ENCODE measurements at regions not wholly inside any gene's neighbourhood (a gene's known extent, or its start where the extent isn't known, plus 50 kb on each side); places are given as distances from the start of the nearest gene placed in this dataset.

DNA sequence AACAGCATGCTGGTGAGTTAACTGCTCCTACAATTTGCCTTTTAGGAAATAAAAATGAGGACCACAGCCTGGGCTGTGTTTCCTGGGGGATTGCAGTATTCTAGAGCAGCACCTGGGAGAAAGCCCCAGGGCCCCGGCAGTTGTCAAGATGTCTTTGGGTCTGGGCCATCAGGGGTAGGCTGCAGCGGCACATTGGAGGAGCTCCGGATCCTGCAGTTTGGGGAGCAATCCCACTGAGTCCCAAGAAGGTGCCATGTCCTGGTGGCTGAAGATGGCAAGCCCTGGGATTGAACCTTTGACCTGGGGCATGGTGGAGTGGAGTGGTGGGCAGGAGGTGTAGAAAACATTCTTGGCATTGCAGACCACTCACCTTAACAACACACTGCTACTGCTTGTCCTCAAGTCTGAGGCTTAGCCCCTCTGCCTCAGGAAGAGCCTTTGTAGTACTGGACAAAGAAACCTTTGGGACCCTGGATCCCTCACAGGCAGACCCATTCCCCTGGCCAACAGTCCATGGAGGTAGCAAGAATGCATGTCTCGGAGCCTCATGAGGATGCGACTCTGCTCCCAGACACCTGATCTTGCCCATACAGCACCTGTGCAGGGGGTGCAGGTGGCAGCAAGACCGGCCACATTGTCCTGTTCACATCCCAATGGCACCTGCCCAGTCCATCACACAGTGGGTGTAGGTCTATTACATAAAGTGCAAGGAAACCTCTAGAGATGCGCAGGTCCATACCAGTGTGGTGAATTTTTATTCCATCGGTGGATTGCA lies 159.1 kb upstream of the IRX2 start:
- no peak for DNase-seq (ENCODE audit: low spot score)

DNA sequence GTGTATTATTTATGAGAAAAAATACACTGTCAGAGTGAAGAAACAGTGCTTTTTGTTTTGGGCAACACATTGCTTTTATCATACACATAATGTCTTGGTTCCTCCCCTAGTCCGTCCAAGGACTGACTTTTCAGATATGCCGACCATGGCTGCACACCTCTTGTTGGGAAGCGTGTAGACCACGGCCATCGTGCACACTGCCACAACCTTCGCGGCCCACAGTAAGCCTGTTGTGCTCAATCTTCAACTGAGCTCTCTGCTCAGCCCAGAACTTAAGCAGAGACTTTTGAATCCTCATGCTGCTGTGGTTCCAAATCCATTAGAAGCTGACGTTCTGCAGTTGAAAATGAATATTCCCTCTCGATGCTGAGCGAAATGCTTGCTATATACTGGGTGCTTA lies 157.6 kb upstream of the IRX2 start:
- no peak for DNase-seq (ENCODE audit: low spot score)

- DNase-seq (ENCODE audit: low spot score): no peak
These were observed 156.6 kb upstream of the IRX2 start for GRCh38 chr5:2908086-2908485.

- no peak for DNase-seq (ENCODE audit: low spot score)
These were observed 155.0 kb upstream of the IRX2 start for GRCh38 chr5:2906302-2907090.

DNA sequence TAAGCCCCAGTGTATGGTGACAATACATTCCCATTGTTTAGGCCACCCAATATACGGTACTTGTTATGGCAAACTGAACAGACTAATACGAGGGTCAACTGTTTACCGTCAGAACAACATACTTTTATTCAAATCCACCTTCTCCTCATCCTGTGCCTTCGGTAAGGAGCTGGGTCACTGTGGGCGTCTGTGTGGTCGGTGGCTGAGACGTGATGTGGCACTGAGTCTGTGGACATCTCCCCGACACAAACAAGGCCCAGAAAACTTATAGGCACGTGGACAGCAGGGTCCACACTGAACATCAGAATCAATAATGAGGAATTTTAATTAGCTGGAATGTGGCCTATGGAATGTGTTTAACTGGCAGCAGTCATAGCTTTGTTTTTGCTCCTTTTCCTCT lies 154.3 kb upstream of the IRX2 start:
- no peak for DNase-seq (ENCODE audit: low spot score)

- no peak for DNase-seq (ENCODE audit: low spot score)
These were observed 153.5 kb upstream of the IRX2 start for GRCh38 chr5:2904956-2905355.

GRCh38 chr5:2904399-2904798 lies 152.9 kb upstream of the IRX2 start:
- no peak for DNase-seq (ENCODE audit: low spot score)

GRCh38 chr5:2903451-2904395 lies 152.2 kb upstream of the IRX2 start:
- DNase-seq (ENCODE audit: low spot score): no peak

- DNase-seq (ENCODE audit: low spot score): no peak
These were observed 151.3 kb upstream of the IRX2 start for GRCh38 chr5:2902742-2903297.

DNA sequence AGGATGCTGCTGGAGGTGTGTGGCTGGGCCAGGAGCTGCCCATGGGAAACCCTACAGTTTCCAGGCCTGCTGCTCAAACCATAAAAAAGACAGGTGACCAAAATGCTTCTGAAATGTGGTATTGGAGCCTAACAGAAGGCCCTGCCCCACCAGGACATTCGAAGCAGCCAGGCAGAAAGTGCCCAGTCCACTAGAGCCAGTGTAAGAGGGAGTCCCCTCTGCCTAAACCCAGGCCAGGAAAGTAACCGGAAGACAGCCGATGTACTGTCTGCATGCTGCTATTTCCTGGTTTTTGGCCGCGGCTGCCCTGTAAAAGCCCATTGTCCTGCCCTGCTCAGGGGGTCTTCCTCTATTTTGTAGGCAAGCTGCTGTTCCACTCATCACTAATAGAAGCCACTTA lies 150.7 kb upstream of the IRX2 start:
- DNase-seq (ENCODE audit: low spot score): no peak

GRCh38 chr5:2901511-2901910 lies 150.0 kb upstream of the IRX2 start:
- DNase-seq (ENCODE audit: low spot score): no peak

DNA sequence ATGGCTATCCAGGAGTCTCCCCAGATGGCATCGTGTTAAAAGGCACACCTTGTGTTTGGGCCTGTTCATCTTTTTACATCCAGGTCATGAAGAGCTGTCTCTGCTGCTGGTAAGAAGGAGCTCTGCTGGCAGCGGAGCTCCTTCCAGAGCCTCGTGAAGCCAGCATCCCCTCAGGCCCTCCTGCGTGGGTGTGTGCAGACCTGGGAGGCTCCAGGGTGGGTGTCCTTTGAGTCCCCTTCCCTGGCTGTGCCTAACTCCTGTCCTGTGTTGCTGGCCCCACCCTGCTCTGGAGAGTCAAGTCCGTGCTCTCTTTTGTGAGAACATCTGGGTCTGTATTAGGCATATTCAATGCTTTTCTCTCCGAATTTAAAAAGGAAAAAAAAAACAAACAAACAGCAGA lies 149.6 kb upstream of the IRX2 start:
- DNase-seq (ENCODE audit: low spot score): no peak

DNA sequence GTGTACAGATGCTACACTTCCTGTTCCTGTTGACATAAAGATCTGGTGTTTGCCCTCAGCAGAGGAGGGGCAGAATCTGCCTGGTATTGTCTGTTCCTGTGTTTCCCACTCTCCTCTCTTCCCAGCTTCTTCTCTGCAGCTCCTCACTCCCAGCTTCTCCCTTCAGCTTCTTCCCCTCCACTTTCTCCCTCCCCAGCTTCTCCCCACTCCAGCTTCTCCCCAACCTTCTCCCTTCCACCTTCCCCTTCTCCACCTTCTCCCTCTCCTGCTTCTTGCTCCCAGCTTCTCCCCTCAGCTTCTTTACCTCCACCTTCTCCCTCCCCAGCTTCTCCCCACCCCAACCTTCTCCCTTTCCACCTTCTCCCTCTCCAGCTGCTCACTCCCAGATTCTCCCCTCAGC lies 148.9 kb upstream of the IRX2 start:
- DNase-seq (ENCODE audit: low spot score): no peak

DNA sequence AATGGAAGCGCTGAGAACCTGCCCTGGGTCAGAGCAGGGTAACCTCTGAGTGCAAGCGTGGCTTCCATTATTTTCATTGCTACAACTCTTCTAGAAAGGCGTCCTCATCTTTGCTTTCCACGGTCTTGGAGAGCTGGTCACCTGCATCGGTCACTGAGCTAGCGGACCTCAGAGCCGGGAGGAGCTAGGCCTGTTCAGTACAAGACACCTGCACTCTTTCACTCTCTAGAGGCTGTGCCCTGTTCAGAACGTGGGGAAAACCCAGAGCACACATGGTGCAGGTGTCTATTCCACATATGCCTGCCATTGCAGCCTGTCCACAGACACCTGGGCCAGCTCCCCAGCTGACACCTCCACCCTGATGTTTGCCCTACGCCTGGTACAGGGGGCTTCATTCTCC lies 147.8 kb upstream of the IRX2 start:
- no peak for DNase-seq (ENCODE audit: low spot score)

GRCh38 chr5:2898661-2899060 lies 147.2 kb upstream of the IRX2 start:
- DNase-seq (ENCODE audit: low spot score): no peak

DNA sequence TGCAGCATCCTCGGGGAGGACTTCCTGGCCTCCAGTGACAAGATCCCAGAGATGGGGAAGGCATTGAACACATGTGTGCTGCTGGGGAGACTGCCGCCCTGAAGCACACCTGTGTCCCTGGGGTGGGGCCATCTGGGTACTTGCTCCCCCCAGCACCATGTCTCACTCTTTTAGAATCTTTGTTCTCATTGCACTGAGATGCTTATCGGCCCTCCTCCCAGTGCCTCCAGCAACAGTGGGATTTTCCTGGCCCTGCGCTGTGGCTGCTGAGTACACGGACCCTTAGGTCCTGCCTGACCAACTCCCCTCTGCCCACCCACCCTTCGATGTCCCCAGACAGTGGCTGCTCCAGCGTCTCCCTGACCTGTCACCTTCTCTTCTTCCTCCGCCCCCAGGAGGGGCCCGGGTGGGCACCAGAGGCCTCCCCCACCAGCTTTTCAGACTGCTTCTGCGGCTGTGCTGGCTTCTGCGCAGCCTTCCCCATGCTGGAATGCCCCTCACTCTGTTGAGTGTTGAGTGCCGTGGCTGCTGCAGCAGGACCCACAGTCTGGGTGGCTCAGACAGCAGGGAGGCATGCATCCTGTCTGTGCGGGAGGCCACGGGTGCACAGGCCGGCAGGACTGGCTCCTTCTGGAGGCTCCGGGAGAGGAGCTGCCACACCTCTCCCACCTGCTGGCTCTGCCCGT lies 145.9 kb upstream of the IRX2 start:
- no peak for DNase-seq (ENCODE audit: low spot score)

DNA sequence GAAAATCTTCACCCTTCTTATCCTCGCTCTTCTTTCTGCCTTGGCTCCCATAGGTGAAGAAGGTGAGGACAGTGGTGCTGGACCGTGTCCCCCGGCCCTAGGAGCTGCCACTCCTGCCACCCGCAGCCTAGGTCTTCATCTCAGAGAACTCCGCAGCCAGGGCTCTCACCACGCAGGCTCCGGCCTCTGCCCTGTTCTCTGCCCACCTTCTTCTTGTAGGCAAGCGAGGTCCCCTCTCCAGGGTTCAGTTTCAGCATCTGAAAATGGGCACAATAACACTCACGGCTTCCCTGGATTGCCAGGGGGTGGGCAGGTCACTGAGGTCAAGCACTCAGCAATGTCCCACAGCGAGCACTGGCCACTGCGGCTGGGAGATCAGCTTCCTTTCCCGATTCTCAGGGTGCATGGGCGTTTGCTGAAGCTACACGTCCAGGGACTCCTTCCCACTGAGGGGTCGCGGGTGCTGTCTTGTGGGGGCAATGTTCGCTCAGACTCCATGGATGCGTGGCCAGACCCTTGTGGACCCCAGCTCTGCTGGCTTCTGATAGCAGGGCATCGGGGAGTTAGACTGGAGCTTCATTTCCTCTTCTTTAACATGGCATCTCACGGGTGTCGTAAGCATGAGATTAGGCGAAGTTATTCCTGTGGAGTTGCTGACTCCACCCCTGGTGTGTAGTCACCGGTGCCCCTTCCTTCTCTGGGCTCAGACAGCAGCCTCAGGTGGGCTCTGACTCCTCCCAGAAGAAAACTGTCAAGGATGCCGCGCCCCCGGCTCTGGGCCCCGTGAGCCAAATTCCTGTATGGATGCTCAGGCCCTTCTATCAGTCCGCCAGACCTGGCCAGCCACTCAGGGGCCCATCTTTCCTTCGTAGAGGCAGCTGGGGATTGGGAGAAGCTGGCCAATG lies 145.1 kb upstream of the IRX2 start:
- no peak for DNase-seq (ENCODE audit: low spot score)

DNA sequence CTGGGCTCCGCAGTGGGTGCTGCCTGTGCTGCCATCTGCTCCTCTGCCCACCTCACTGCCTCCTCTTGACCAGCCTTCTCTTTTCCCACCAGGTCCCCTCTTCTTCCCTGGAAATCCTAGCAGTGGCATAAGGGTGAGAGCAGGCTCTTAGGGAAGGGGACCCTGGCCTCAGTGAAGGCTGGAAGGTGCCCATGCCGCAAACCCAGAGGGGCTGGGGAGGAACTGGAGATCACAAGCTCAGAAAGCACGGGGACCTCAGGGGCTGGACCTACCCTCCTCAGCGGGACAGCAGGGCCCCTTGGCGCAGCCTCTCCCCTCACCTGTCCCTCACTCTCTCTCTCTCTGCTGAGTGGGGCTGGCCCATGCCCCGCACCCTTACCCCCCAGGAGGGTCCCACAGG lies 144.4 kb upstream of the IRX2 start:
- no peak for DNase-seq (ENCODE audit: low spot score)

DNA sequence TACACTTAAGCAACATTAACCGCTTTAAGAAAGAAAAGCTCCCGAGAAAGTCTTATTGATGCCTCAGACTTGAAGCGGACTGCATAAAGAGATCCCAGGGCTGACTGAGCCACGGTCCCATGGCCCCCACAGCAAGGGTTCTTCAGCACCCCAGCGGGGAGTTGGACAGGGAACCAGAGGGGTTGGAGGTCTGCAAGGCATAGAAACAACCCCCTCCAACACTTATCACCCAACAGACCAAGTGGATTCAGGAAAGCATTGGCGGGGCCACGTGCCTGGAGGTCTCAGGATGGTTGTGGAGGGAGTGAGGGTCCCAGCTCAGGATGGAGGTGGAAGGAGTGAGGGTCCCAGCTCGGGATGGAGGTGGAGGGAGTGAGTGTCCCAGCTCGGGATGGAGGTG lies 143.7 kb upstream of the IRX2 start:
- DNase-seq (ENCODE audit: low spot score): no peak

GRCh38 chr5:2894736-2895135 lies 143.3 kb upstream of the IRX2 start:
- DNase-seq (ENCODE audit: low spot score): no peak

GRCh38 chr5:2894316-2894715 lies 142.8 kb upstream of the IRX2 start:
- no peak for DNase-seq (ENCODE audit: low spot score)
